Pulmonary artery endothelial cell (primary cell): ENCODE measurements at regions not wholly inside any gene's neighbourhood (a gene's known extent, or its start where the extent isn't known, plus 50 kb on each side); places are given as distances from the start of the nearest gene placed in this dataset.
"Not testable (repeated sequence)": the region's sequence is repeated elsewhere in the genome, so short reads cannot be mapped to it uniquely, and the experiment has no call there.

Source experiments
- DNase-seq: peaks from one replicate; pipeline ENCODE4 v3.0.0-alpha.2; 2011; ENCODE audit warnings: low read depth, low spot score

- DNase-seq, result no peak
Observed at GRCh38 chr3:66629150-66629981, 128.5 kb upstream of the LRIG1 start.

- DNase-seq, result no peak
Observed at GRCh38 chr3:66629982-66630368, 129.2 kb upstream of the LRIG1 start.

GRCh38 chr3:66633402-66634381 is 132.9 kb upstream of the LRIG1 start:
- DNase-seq, result no peak

- DNase-seq, result no peak
Observed at GRCh38 chr3:66638717-66639116, 137.9 kb upstream of the LRIG1 start.

GRCh38 chr3:66639809-66640356 is 139.1 kb upstream of the LRIG1 start:
- no peak for DNase-seq

- no peak for DNase-seq
Observed at GRCh38 chr3:66642019-66642418, 141.2 kb upstream of the LRIG1 start.

- DNase-seq, result no peak
Observed at GRCh38 chr3:66642484-66642883, 141.7 kb upstream of the LRIG1 start.

- DNase-seq, result no peak
Observed at GRCh38 chr3:66644549-66644948, 143.7 kb upstream of the LRIG1 start.

GRCh38 chr3:66648975-66649374 is 148.2 kb upstream of the LRIG1 start:
- DNase-seq, result no peak

- not testable (repeated sequence) for DNase-seq
Observed at GRCh38 chr3:66651520-66651919, 150.7 kb upstream of the LRIG1 start.

- not testable (repeated sequence) for DNase-seq
Observed at GRCh38 chr3:66652100-66652499, 151.3 kb upstream of the LRIG1 start.

- no peak for DNase-seq
Observed at GRCh38 chr3:66655044-66655443, 154.2 kb upstream of the LRIG1 start.

GRCh38 chr3:66655671-66656070 is 154.8 kb upstream of the LRIG1 start:
- DNase-seq, result no peak

GRCh38 chr3:66656609-66657008 is 155.8 kb upstream of the LRIG1 start:
- DNase-seq, result no peak

- no peak for DNase-seq
Observed at GRCh38 chr3:66659056-66659455, 158.2 kb upstream of the LRIG1 start.

GRCh38 chr3:66661628-66662027 is 160.8 kb upstream of the LRIG1 start:
- no peak for DNase-seq

- no peak for DNase-seq
Observed at GRCh38 chr3:66662894-66663293, 162.1 kb upstream of the LRIG1 start.

- DNase-seq, result no peak
Observed at GRCh38 chr3:66665021-66665695, 164.3 kb upstream of the LRIG1 start.

- DNase-seq, result no peak
Observed at GRCh38 chr3:66666362-66666761, 165.5 kb upstream of the LRIG1 start.

GRCh38 chr3:66667263-66667662 is 166.4 kb upstream of the LRIG1 start:
- no peak for DNase-seq

- no peak for DNase-seq
Observed at GRCh38 chr3:66671291-66671690, 170.5 kb upstream of the LRIG1 start.
